GF-D8 (cell line): ENCODE measurements at regions not wholly inside any gene's neighbourhood (a gene's known extent, or its start where the extent isn't known, plus 50 kb on each side); places are given as distances from the start of the nearest gene placed in this dataset.
"Not testable (repeated sequence)": the region's sequence is repeated elsewhere in the genome, so short reads cannot be mapped to it uniquely, and the experiment has no call there.

Experiments
- DNase-seq: peaks from one replicate; lab custom pipeline; 2025; lab: John Stamatoyannopoulos, UW

DNA sequence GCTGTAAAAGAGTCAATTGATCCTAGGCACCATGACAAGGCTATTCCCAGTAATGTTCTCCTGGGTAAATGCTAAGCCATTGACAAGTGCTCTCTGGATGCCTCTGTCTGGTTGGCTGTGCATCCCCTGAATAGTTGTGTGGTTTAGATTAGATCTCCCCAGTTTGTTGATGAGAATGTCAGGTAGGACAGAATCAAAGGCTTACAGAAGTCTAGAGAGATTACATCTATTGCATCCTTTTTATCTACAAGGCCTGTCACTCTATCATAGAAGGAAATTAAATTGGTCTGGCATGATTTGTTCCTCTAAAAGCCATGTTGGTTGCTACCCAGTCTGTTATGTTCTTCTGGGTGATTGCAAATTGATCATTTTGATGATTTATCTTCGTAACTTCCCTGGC lies 548.3 kb downstream of the GATA3 start:
- no peak for DNase-seq

DNA sequence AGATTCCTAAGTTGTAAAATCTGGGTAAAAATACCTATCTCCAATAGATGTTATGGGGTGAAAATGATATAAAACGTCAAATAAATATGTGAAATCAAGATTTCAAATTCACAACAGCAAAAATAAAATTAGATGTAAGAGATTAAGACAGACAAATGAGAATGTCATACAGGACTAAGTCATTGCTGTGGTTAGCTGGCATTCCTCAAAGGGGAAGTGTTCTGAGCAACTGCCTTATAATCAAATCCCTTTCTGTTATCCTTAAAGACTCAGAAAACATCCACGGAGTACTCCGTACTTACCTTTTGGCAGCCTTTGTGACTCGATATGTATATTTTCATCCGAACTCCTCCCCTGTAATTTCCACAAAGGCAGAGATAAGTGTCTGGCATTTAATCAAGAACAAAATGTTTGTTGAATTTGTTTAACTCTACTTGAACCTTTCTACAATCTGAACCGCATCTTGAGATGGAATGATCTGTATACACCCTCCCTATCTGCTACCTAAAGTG lies 559.6 kb downstream of the GATA3 start:
- DNase-seq: no peak

DNA sequence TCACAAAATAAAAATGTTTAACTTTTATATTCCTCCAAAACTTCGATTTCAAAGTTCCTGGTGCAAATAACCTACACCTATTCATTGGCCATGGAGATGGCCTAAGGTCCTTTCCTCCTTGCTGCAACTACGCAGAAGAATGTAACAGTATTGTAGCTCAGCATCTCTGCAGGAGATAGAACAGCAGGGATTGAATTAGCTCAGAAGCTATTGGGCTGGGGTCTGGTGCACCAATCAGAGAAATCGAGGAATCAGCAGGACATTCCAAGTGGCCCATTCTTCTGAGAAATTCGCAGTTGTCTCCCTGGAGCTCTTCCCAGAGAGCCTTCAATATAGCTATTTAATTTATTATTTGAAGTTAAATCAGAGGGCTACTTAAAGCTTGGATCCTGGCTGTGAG lies 560.6 kb downstream of the GATA3 start:
- DNase-seq: no peak

DNA sequence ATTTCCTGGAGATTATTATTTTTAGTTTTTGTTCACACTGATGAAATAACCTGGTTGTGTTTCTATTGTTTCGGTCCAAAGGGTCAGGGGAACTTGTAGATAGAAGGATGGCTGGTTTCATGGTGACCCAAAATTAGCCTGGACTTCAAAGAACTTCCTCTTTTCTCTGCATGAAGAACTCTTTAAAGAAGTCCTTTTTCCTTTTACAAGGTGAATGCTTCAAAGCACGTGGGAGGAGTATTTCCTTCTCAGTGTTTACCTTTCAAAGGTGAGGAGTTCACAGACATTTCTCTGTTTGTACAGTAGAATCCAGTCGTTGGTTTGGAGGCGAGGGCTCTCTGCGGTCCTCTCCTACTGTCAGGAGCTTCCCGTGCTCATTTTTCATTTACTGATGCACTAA lies 561.7 kb downstream of the GATA3 start:
- no peak for DNase-seq

DNA sequence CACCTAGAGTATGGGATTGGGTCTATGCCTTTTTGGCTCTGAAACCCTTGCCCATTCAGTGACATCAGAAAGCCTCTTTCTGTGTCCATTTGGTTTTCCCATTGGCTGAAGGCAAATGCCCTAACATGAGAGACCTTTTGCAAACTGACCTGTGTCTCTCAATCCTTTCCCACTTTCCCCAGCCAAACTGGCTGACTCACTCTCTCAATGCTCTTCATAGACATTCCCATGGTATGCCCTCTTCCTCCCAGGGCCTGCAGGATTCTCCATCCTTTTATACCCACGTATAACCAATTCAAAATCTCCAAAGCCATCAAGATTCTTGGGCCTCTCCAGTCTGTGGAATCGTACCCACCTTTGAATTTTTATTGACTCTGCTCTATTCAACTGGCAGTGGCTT lies 563.3 kb downstream of the GATA3 start:
- no peak for DNase-seq

DNA sequence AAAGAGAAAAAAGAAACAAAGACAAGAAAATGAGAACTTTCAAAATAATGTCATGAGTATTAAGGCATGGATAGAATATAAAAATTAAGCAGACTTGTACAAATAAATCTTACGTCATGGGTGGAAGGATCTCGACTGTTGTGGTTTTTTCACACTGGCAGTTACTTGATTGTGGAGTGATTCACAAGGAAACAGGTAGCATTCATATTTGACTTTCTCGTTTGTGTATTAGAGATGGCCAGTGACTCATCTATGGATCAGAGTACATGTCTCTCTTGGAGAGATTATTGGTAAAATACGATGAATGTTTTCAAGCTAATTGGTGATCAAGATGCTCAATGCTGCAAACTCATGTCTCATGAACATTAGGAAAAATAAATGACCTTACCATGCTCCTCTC lies 564.3 kb downstream of the GATA3 start:
- no peak for DNase-seq

DNA sequence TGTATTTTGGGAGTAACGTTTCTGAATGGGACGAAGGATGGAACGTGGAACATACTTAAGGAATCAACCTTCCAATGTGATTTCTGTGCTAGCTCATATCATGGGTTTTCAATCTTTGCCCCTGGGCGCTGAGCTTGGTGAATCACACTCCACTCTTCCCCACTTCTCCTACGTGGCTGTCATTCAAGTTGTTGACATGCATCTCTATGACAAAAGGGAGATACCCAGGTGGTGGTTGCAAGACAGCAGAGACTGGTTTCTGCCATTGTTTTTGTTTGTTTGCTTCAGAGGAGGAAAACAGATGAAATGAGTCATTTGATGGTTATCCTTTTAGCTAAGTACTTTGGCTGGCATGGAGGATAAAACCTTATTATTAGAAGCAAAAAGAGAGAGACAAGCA lies 573.9 kb downstream of the GATA3 start:
- no peak for DNase-seq

DNA sequence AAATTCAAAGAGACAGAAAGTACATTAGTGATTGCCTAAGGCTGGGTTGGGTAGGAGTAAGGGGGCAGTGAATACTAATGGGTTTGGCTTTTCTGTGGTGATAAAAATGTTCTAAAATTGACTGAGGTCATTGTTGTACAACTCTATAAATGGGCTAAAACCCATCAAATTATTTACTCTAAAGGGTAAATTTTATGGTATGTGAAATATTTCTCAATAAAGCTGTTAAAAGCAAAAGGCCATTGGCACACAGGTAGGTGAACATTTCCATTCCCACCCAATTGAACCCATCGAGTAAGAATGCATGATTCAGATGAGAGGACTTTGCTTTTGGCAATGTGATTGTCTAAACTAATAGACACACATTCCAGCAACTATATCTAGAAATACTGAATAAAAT lies 579.4 kb downstream of the GATA3 start:
- no peak for DNase-seq

DNA sequence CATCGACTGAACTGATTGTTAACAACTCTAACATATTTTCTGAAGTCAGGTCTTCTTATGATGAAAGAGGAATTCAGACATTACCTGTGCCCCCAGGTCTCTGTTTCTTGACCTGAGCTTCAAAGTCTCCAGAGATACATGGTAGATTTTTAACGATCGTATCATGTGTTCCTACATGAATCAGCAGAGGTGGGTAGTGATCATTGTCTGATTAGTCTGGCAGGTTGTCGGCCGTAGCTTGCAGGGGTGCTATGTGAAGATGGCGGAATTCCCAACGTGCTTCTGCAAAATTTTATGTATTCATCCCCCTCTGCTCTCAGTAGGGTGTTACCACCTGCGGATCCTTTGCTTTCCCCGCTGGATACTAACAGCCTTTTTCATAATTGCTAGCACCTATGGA lies 581.9 kb downstream of the GATA3 start:
- DNase-seq: no peak

DNA sequence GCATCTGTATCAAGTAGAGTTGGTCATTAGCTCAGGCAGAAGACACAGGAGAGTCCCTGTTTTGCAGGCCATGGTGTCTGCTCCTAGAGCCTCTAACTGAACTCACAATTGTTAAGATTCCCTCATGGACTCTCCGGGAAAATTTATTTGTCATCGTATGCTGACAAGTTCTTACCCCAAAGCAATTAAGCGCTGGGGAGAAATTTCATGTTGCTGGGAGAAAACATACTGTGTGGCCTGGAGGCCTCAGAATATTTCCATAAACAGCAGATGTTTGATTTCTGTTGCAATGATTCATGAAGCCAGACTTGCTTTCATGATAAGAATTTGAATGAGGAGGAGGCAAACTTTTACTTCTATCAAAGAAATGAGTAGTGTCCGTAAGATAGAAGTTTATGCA lies 583.2 kb downstream of the GATA3 start:
- DNase-seq: no peak

DNA sequence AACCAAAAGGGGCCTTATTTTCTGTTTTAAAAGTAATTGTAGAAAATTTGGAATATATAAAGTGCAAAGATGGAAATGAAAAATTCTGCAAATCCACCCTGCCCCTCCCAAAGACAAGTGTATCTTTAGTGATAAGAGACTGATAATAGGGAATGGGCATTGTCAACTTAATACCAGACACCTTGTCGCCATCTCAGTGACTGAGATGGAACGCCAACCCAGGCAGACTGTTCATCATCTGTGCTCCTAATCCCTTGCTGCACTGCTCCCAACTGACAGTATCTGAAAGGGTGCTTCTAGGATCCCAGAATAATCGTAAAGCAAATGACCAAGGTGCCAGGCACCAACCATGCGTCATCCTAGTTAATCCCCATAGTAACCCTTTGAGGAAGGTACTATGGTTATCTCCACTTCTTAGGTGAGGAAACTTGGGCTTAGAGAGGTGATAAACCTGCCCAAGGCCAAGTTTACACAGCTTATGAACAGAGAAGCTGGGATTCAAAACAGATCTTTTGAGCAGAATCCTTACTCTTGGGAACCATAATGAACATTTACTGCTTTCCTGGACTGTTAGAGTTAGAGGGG lies 583.7 kb downstream of the GATA3 start:
- no peak for DNase-seq

DNA sequence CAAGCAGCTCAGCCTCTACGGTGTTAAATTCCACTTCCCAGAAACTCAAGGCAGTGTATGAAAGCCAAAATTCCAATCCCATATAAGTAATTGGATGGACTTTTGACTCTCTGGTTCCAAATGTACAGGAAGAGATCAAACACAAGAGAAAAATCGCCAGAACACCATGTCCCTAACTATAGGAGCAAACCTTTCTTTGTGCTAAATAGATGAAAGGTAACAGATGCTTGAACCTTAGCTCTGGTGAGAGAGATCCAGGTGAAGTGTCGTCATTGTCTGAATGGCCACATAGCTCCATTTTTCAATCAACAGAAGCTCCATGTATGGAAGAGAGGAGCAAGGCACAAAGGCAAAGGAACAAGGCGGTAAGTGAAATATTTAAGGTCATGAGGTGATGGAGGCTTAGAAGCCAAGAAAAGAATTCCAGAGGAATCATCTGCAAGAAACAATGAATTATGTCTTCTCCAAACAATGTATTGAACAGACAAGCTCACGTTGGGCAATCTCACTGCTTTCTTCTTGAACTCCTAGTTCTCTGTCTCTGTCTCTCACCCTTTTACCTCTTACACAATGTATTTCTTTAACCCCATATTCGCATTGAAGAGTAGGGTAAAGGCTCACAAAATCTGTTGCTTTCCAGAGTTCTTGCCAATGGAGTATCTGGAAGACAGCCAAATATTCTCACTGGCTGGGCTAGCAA lies 585.1 kb downstream of the GATA3 start:
- no peak for DNase-seq

DNA sequence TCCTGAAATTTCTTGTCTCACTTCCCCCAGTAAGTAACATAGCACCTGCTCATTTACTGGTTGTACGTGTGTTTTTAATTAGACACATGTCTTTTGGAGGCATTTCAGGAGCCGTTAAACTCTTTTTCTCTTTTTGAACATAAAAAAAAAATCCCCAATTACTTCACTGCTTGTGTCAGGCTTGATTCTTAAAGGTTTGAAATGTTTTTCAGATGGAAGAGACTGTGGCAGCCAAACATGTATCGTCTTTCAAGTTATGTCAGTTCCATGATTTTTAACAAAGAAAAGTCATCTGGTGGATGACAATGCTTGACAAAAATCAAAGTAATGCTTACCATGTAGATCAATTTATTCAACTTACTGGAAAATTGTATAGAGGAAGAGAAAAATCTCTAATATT lies 585.8 kb downstream of the GATA3 start:
- DNase-seq: no peak

DNA sequence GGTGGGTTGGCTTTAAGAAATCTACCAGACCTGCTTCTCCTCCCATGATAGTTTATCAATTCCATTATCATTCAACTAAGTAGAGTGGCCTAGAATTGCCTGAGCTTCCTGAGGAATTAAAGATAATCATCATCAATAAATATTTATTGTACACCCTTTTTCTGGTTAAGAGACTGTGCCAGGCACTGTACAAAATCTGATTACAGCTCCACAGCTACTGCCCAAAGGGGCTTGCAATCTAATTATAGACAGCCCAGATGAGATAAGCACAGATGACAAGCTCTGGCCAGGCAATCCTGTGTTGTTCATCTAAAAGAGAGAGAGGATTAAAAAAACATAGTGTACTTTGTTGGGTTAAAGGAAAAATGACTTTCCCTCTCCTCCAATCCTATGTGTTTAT lies 586.4 kb downstream of the GATA3 start:
- DNase-seq: no peak

DNA sequence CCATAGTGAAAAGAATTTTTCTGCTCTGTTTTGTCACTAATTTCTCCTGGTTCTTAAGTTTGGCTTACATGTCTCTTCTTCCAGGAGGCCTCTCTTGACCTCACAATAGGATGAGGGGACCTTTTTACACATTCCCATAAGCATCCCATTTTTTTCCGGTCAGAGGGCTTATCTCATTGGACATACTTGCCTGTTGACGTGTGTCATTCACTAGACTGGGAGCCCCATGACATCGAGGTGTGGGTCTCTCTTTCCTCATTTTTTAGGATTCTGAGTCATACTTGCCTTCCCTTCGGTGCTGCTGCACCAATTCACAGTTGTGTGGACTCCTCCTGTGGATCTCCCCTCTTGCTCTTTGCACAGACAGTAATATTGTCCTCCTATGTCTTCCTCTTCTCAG lies 601.8 kb downstream of the GATA3 start:
- no peak for DNase-seq

DNA sequence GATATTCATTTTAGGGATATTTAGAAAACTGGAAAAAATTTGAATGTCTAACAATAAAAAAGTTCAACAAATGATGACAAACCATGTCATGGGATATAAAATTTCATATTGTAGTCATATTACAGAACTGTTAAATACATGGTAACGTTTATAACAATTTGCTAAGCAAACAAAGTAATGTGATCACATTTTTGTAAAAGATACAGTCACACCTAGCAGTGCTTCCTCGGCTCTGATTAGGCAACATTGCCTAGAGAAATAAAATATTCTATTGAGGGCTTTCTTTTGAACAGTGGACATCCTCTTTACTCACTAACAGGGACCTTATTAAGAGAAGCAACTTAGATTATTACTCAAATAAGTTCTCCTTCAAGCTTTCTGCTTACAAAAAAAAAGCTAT lies 605.5 kb downstream of the GATA3 start:
- DNase-seq: no peak

DNA sequence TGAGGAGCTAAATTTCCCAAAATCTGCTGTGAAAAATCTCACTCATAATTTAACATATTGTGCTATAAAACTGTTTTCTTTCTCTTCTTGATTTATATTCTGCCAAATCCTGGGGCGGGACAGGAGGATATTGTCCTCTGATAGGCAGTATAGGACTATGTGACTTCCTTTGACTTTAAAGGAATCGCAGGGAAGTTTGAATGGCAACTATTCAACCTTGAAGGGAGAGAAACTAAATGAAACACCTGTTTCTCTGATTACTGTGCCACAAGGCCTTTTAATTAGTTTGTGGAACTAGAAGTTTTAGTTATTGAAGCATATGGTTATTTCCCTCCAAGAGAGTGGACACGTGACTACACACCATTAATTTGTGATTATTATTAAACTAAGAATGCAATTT lies 607.4 kb downstream of the GATA3 start:
- DNase-seq: no peak

DNA sequence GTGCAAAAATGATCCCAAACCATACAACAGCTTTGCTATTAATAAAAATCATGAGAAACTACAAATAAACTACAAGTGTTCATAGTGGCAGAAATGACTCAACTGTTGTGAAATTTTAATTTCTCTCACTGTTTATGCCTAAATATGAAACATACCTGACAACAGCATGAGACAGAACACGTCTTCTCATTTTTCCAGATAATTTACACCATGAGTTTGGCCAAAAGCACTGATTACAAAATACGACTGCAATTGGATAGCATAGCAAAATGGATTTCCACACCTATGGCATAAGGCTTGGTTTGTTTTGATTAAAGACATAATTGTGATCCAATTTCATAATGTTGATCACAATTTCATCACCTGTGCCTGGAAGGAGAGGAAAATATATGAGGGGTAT lies 608.6 kb downstream of the GATA3 start:
- DNase-seq: no peak

DNA sequence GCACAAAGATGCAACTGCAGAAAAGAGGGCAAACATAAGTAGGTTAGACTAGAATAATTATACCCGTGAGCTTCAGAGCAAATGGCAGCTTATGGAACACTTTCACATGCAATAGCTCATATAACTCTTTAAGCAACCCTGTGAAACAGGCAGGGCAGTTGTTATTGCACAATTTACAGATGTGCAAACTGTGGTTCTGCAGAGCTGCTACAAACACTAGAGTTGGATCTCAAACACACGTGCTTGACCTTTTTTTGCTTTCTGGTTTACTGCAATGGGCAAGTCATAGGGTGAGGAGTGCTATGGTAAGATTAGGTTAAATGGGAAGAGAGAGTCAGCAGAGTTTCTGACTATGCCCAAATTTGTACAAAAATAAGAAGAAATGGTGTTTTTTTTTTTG lies 610.8 kb downstream of the GATA3 start:
- DNase-seq: peak; percentile 6

DNA sequence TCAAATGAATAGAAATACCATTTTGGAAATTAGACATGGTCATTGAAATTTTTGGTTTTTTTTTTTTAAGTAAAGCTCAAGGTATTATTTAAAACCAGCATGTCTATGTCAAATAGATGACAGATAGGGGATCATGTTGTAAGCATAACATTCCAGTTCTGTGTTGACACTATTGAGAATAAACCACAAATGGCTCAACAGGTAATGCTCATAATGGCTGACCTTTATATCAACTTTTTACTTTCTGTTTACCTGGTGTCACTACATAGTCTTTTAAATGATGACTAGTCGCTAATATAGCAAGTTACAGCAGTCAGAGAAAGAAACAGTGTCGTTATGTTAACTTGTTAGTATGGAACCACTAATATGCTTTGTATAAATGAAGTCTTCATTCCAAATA lies 616.0 kb downstream of the GATA3 start:
- no peak for DNase-seq

DNA sequence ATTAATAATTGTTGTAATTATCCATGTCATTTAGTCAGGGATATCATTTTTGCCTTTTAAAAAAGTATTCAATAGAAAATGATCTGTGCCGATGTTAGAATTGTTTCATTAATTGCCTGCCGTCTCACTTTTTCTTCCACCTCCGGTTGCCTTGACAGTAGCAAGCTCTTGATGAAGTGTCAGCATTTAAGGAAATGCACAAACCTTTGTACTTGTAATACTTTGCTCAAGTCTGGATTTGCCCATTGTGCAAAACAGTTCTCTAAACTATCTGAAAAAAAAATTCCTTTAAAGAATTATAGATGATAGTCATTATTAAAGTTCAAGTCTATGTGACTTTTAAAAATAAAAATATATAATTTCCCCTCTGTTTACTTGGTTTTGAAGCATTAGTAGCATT lies 619.7 kb downstream of the GATA3 start:
- DNase-seq: no peak

DNA sequence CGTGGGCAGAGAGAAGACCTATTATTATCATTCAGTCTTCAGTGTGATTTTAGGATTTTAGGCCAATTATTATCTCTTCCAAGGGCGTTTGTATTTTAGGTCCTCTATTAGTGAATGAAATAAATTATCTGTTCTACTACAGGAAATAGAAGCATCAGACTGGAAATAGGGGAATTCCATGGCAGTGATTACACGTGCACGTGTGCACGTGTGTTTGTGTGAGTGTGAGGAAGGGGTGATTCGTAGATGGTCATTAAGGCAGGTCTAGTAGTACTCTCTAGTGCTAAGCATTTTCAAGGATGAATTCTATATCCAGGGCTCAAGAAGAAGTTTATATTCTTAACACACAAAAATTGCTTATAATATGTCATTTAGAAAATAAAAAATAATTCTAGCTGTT lies 623.2 kb downstream of the GATA3 start:
- DNase-seq: no peak

DNA sequence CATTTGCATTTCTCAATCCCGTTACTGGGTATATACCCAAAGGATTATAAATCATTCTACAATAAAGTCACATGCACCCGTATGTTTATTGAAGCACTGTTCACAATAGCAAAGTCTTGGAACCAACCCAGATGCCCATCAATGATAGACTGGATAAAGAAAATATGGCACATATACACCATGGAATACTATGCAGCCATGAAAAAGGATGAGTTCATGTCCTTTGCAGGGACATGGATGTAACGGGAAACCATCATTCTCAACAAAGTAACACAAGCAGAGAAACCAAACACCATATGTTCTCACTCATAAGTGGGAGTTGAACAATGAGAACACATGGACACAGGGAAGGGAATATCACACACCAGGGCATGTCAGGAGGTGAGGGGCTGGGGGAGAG lies 630.4 kb downstream of the GATA3 start:
- DNase-seq: not testable (repeated sequence)

DNA sequence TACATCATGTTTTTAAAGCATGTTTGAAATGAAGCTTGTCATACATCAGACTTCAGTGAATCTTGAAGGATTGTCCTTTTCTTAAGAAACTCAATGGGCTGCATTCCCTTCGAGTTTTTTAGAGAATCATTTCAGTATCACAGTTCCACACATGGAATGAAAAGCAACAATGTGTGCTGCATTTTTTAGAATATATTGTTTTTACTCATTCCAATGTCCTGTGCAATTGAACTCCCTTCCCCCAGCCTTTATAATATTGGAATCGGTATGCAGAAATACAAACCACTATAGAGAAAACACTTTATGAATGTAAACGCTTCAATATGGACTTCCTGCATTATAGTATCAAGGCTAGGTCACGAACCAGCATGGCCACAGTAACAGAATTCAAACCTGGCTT lies 634.4 kb downstream of the GATA3 start:
- DNase-seq: no peak
